PC-9 (cell line): ENCODE measurements at regions not wholly inside any gene's neighbourhood (a gene's known extent, or its start where the extent isn't known, plus 50 kb on each side); places are given as distances from the start of the nearest gene placed in this dataset.

Source experiments
- CTCF ChIP-seq: fragments of 200-600 bp; sonication (generic); conservative IDR thresholded peaks from 2 replicates; pipeline ENCODE4 v1.6.1; 2017; ENCODE audit warnings: mixed run types, antibody characterized with exemption, mild to moderate bottlenecking, moderate library complexity
- EZH2 ChIP-seq: fragments of 200-600 bp; sonication (generic); IDR thresholded peaks from 2 replicates; pipeline ENCODE4 v1.8.0; 2017; ENCODE audit warnings: antibody characterized with exemption, low read depth

DNA sequence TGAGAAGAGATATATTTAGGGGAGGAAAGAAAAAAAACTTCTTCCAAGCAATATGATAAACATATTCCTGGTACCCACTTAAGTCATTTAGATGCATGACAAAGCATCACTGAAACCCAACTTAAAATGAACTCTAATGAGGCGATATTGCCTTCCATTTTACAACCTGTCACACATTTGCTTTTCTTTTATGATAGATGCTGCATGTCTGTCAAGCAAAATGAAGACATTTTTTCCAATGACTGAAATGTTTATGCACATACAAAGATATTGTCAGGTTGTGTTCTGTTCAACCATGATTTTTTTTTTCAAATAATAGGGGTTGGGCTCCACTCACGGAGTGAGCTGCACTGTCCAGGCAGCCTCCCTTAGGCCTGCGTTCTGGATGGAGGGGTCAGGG lies 894.4 kb downstream of the SORCS3 start:
- no peak for TF ChIP-seq CTCF
- no peak for TF ChIP-seq EZH2
